Peyer's patch (tissue), 4 donors: ENCODE measurements at regions not wholly inside any gene's neighbourhood (a gene's known extent, or its start where the extent isn't known, plus 50 kb on each side); places are given as distances from the start of the nearest gene placed in this dataset.

Source experiments
- DNase-seq, 3 donors: peaks; one replicate each; pipeline ENCODE4 v3.0.0-alpha.2; 2017 to 2019
- H3K27ac ChIP-seq, 4 donors: fragments of 200-600 bp; sonication (generic); one replicate each; pipeline ENCODE4 v1.5.1; 2016 to 2019
- H3K27me3 ChIP-seq, 2 donors: fragments of 200-600 bp; sonication (generic); one replicate each; pipeline ENCODE4 v1.5.1; 2019
- H3K36me3 ChIP-seq, 3 donors: fragments of 200-600 bp; sonication (generic); one replicate each; pipeline ENCODE4 v1.5.1; 2016 to 2019
- H3K4me1 ChIP-seq, 4 donors: fragments of 200-600 bp; sonication (generic); one replicate each; pipeline ENCODE4 v1.5.1; 2016 to 2019
- H3K4me3 ChIP-seq, 4 donors: fragments of 200-600 bp; sonication (generic); 1 replicate in 3 of 4; 2 replicates in 1 of 4; pipeline ENCODE4 v1.5.1; 2016 to 2019; ENCODE audit warnings: mild to moderate bottlenecking in 1 of 4
- H3K9me3 ChIP-seq, 4 donors: fragments of 200-600 bp; sonication (generic); one replicate each; pipeline ENCODE4 v1.5.1; 2016 to 2019; ENCODE audit warnings: mild to moderate bottlenecking in 1 of 4
- CTCF ChIP-seq, 6 experiments: fragments of 450-650 bp in 4 of 6; fragments of 200-600 bp in 2 of 6; sonication (generic) in 1 of 6; IDR thresholded peaks; one replicate each; pipeline ENCODE4 v1.5.1; 2017 to 2019; ENCODE audit warnings: antibody characterized with exemption in 6 of 6, mild to moderate bottlenecking in 3 of 6, moderate library complexity in 1 of 6
- POLR2A ChIP-seq, 2 donors: fragments of 450-650 bp; IDR thresholded peaks; one replicate each; pipeline ENCODE4 v1.5.1; 2017; ENCODE audit warnings: antibody characterized with exemption in 2 of 2, mild to moderate bottlenecking in 2 of 2, moderate library complexity in 2 of 2

DNA sequence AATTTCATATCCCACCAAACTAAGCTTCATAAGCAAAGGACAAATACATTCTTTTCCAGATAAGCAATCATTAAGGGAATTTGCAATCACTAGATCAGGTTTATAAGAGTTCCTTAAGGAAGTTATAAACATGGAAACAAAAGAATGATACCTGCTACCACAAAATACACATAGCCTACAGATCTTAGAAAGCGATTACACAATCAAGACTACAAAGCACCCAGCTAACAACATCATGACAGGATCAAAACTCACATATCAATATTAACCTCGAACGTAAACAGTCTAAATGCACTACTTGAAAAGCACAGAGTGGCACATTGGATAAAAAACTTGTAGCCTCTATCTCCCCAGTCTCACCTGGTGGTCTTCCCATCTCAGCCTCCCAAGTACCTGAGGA lies 512.4 kb upstream of the PTGER4 start:
- Histone ChIP-seq H3K27ac (no peak overlapping the region), H3K27me3 (no peaks in the 10 kb centered on the region), H3K4me3 (no peak overlapping the region), H3K9me3 (peaks cover 0 to 5% (median 0%) of the 10 kb centered on the region in 4 donors), H3K36me3 (no peaks in the 10 kb centered on the region), H3K4me1 (no peaks in the 10 kb centered on the region)
- TF ChIP-seq POLR2A (IDR thresholded peaks at IDR 0.05): no peak
- no peak for DNase-seq

DNA sequence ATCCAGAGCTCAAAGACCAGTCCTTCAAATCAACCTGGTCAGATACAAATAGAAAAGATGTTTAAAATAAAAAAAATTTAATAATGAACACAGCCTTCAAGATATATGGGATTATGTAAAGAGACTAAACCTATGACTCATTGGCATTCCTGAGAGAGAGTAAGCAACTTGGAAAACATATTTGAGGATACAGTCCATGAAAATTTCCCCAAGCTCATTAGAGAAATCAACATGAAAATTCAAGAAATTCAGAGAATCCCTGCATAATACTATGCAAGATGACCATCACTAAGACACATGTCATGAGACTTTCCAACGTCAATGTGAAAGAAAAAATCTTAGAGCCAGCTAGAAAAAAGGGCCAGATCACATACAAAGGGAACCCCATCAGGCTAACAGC lies 512.9 kb upstream of the PTGER4 start:
- peaks cover 0 to 5% (median 0%) of the 10 kb centered on the region in 4 donors for H3K9me3 ChIP-seq
- H3K36me3 ChIP-seq: no peaks in the 10 kb centered on the region
- no peak overlapping the region for H3K27ac ChIP-seq
- TF ChIP-seq POLR2A (IDR thresholded peaks at IDR 0.05): no peak
- TF ChIP-seq CTCF (IDR thresholded peaks at IDR 0.05): no peak
- no peaks in the 10 kb centered on the region for H3K4me1 ChIP-seq
- no peak for DNase-seq
- no peaks in the 10 kb centered on the region for H3K27me3 ChIP-seq
- no peak overlapping the region for H3K4me3 ChIP-seq

GRCh38 chr5:40165789-40166728 lies 513.7 kb upstream of the PTGER4 start:
- Histone ChIP-seq H3K4me3 (no peak overlapping the region), H3K4me1 (no peaks in the 10 kb centered on the region), H3K36me3 (no peaks in the 10 kb centered on the region), H3K27ac (no peak overlapping the region), H3K27me3 (no peaks in the 10 kb centered on the region), H3K9me3 (peaks cover 0 to 5% (median 0%) of the 10 kb centered on the region in 4 donors)
- TF ChIP-seq POLR2A (IDR thresholded peaks at IDR 0.05) (no peak), CTCF (IDR thresholded peaks at IDR 0.05) (peak in 3 of 6 experiments; percentile 17 to 43 (median 21))
- no peak for DNase-seq

DNA sequence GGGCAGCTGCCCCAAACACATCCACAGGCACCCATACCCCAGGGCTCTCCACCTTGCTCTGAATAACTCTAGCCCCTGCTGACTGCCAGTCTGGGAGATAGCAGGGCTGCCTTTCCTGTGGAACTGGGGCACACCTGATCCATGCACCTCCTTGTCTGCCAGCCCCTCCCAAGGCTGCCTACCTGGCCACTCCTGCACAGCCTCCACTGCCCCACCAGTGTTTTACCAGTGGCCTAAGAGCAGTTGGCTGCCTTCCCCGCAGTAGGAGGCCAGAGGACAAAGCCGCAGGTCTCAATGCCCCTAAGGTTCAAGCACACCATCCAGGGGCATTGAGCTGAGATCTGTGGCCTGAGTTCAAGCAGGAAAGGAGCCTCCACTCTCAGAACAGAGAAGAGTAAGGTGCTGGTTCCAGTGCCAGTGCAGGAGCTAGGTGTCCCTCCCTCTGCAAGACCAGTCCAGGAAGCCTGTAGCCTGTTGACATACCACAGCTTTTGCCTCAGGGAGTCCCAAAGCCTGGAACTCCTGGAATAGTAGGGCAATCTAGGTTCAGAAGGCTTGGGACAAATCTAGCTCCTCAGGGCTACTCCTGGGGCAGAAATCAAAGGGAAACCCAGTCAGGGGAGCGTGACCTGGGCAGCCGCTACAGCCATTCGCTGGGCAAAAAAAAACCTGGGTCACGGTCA lies 514.5 kb upstream of the PTGER4 start:
- H3K4me1 ChIP-seq: no peaks in the 10 kb centered on the region
- H3K27ac ChIP-seq: no peak overlapping the region
- H3K9me3 ChIP-seq: no peaks in the 10 kb centered on the region
- peak in 1 of 3 donors; percentile 28 for DNase-seq
- TF ChIP-seq POLR2A (IDR thresholded peaks at IDR 0.05) (no peak), CTCF (IDR thresholded peaks at IDR 0.05) (no peak)
- no peak overlapping the region for H3K4me3 ChIP-seq
- no peaks in the 10 kb centered on the region for H3K27me3 ChIP-seq
- H3K36me3 ChIP-seq: no peaks in the 10 kb centered on the region

GRCh38 chr5:40160435-40160834 lies 519.3 kb upstream of the PTGER4 start:
- H3K9me3 ChIP-seq: no peaks in the 10 kb centered on the region
- H3K27me3 ChIP-seq: no peaks in the 10 kb centered on the region
- no peak overlapping the region for H3K4me3 ChIP-seq
- no peak for DNase-seq
- H3K36me3 ChIP-seq: no peaks in the 10 kb centered on the region
- no peak for TF ChIP-seq POLR2A (IDR thresholded peaks at IDR 0.05)
- H3K27ac ChIP-seq: no peak overlapping the region
- H3K4me1 ChIP-seq: no peaks in the 10 kb centered on the region

DNA sequence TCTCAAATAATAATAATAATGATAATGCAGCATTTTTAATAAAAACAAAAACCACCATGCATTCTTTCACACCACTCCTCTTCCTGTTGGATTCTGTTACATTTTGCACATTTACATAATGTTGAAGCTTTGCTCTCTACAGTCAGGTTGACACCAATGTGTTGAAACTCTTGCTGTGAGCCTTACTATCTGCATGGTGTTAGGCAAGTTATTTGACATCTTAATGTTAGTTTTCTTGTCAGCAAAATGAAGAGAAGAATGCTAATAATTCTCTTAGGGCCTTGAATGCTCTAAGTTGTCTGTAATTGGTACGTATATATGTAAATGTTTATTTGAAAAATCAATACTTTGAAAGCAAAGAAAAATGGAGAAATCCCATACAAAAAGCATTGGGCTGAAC lies 525.5 kb upstream of the PTGER4 start:
- Histone ChIP-seq H3K27me3 (no peaks in the 10 kb centered on the region), H3K9me3 (no peaks in the 10 kb centered on the region), H3K4me1 (no peaks in the 10 kb centered on the region), H3K27ac (no peak overlapping the region), H3K36me3 (no peaks in the 10 kb centered on the region), H3K4me3 (no peak overlapping the region)
- no peak for TF ChIP-seq POLR2A (IDR thresholded peaks at IDR 0.05)
- no peak for TF ChIP-seq CTCF (IDR thresholded peaks at IDR 0.05)
- DNase-seq: no peak
